PC-3 (cell line): ENCODE measurements at regions not wholly inside any gene's neighbourhood (a gene's known extent, or its start where the extent isn't known, plus 50 kb on each side); places are given as distances from the start of the nearest gene placed in this dataset.
"Not testable (repeated sequence)": the region's sequence is repeated elsewhere in the genome, so short reads cannot be mapped to it uniquely, and the experiment has no call there.

Experiments
- ATAC-seq: fragments of 200-7000 bp; cut with Tn5 transposase; 2 replicates; pipeline ENCODE4 v1.9.1; 2020; ENCODE audit warnings: mild to moderate bottlenecking, moderate library complexity
- BruUV-seq: library from RNA; stranded (reverse); fragments of 400-500 nt; replicated peaks from 2 replicates; lab custom pipeline; 2021; lab: Mats Ljungman, UMichigan
- CTCF ChIA-PET: fragments of 300-600 bp; sonication (Branson Sonifier 250); formaldehyde crosslinking; loops from one replicate; lab custom pipeline; 2022; ENCODE audit warnings: antibody characterized with exemption; lab: Charles Lee
- POLR2A ChIA-PET: fragments of 300-600 bp; sonication (Branson Sonifier 250); formaldehyde crosslinking; loops from one replicate; lab custom pipeline; 2022; ENCODE audit warnings: antibody characterized with exemption; ENCODE audit not compliant: unreplicated experiment; lab: Charles Lee
- DNase-seq: peaks from one replicate; pipeline ENCODE4 v3.0.0-alpha.2; 2015
- H2AFZ ChIP-seq: fragments of 300-600 bp; sonication (generic); 2 replicates; pipeline ENCODE4 v1.6.0; 2016; ENCODE audit warnings: antibody characterized with exemption, low read length
- H3F3A ChIP-seq: fragments of 300-600 bp; sonication (generic); one replicate; pipeline ENCODE4 v1.6.0; 2017; ENCODE audit warnings: antibody characterized with exemption, low read length, control low read depth, mild to moderate bottlenecking; ENCODE audit not compliant: unreplicated experiment
- H3K27ac ChIP-seq: fragments of 300-600 bp; sonication (generic); 2 replicates; pipeline ENCODE4 v1.5.1; 2016; ENCODE audit warnings: mild to moderate bottlenecking, low read length
- H3K27me3 ChIP-seq: fragments of 300-600 bp; sonication (generic); 2 replicates; pipeline ENCODE4 v1.6.1; 2016; ENCODE audit warnings: low read length, mixed read lengths
- H3K36me3 ChIP-seq: fragments of 300-600 bp; sonication (generic); 2 replicates; pipeline ENCODE4 v1.6.1; 2016; ENCODE audit warnings: low read depth, mixed run types, low read length, mixed read lengths
- H3K4me1 ChIP-seq: fragments of 300-600 bp; sonication (generic); 2 replicates; pipeline ENCODE4 v1.5.1; 2016; ENCODE audit warnings: low read length; ENCODE audit not compliant: insufficient read depth
- H3K4me2 ChIP-seq: fragments of 300-600 bp; sonication (generic); 2 replicates; pipeline ENCODE4 v1.6.0; 2016; ENCODE audit warnings: low read length
- H3K4me3 ChIP-seq: fragments of 300-600 bp; sonication (generic); 2 replicates; pipeline ENCODE4 v1.5.1; 2016; ENCODE audit warnings: mild to moderate bottlenecking, low read length, mixed read lengths
- H3K79me2 ChIP-seq: fragments of 300-600 bp; sonication (generic); 2 replicates; pipeline ENCODE4 v1.6.1; 2017; ENCODE audit warnings: low read length, mixed read lengths
- H3K9ac ChIP-seq: fragments of 300-600 bp; sonication (generic); 2 replicates; pipeline ENCODE4 v1.6.0; 2016; ENCODE audit warnings: mild to moderate bottlenecking, low read length
- H3K9me2 ChIP-seq: fragments of 300-600 bp; sonication (generic); replicated peaks from 2 replicates; pipeline ENCODE4 v1.6.1; 2016; ENCODE audit warnings: mixed run types, low read length, mixed read lengths
- H3K9me3 ChIP-seq: fragments of 300-600 bp; sonication (generic); 2 replicates; pipeline ENCODE4 v1.6.1; 2016; ENCODE audit warnings: low read length, mixed read lengths
- H4K20me1 ChIP-seq: fragments of 300-600 bp; sonication (generic); 2 replicates; pipeline ENCODE4 v1.6.1; 2016; ENCODE audit warnings: low read length, mixed read lengths
- CTCF ChIP-seq: fragments of 300-600 bp; sonication (generic); conservative IDR thresholded peaks from 2 replicates; pipeline ENCODE4 v1.5.1; 2017; ENCODE audit warnings: antibody characterized with exemption, low read depth, mild to moderate bottlenecking, low read length
- EZH2 ChIP-seq: fragments of 300-600 bp; sonication (generic); IDR thresholded peaks from one replicate; pipeline ENCODE4 v1.6.1; 2017; ENCODE audit warnings: antibody characterized with exemption, mild to moderate bottlenecking, low read length; ENCODE audit not compliant: unreplicated experiment
- EZH2phosphoT487 ChIP-seq: fragments of 300-600 bp; sonication (generic); IDR thresholded peaks from 2 replicates; pipeline ENCODE4 v1.6.1; 2018; ENCODE audit warnings: mild to moderate bottlenecking, antibody characterized with exemption, low read length, borderline replicate concordance
- intact Hi-C: fragments of 100-400 bp; cut with micrococcal nuclease; formaldehyde crosslinking; loops from 2 replicates; pipeline ENCODE4 v1.9.0; 2023

GRCh38 chr19:30263830-30264381, 108.3 kb upstream of the ZNF536 start:
- DNase-seq, result no peak
- H3K9me2 ChIP-seq, result no peaks in the 10 kb centered on the region
- H3K36me3 ChIP-seq, result no peaks in the 10 kb centered on the region
- intact Hi-C loops, result no loop called here
- H3K4me1 ChIP-seq, result no peaks in the 10 kb centered on the region
- no peaks in the 10 kb centered on the region for H3K9me3 ChIP-seq
- no peak overlapping the region for H3K4me3 ChIP-seq
- H4K20me1 ChIP-seq, result no peaks in the 10 kb centered on the region
- CTCF ChIA-PET, result interaction anchor here (0.6 kb wide), 1 partner anchor 298 kb away, joined by 6 read pairs; no protein-coding TSS in a partner anchor
- TF ChIP-seq CTCF (no peak), EZH2 (no peak), EZH2phosphoT487 (no peak)
- H3K9ac ChIP-seq, result no peak overlapping the region
- peaks cover 24% of the 10 kb centered on the region for H3K27me3 ChIP-seq
- H2AFZ ChIP-seq, result no peak overlapping the region
- no peaks in the 10 kb centered on the region for H3K79me2 ChIP-seq
- H3K27ac ChIP-seq, result no peak overlapping the region
- no peak for ATAC-seq
- no peaks in the 10 kb centered on the region for H3F3A ChIP-seq
- POLR2A ChIA-PET, result no interaction called here
- no TSS peak for BruUV-seq
- H3K4me2 ChIP-seq, result no peak overlapping the region

- peaks cover 41% of the 10 kb centered on the region for H3K27me3 ChIP-seq
- H2AFZ ChIP-seq, H3K9me2 ChIP-seq, POLR2A ChIA-PET, H4K20me1 ChIP-seq, BruUV-seq, CTCF ChIA-PET, H3K4me1 ChIP-seq, H3F3A ChIP-seq, H3K4me3 ChIP-seq, intact Hi-C loops, H3K9ac ChIP-seq, ATAC-seq, H3K36me3 ChIP-seq, H3K4me2 ChIP-seq, H3K27ac ChIP-seq, DNase-seq, H3K9me3 ChIP-seq, H3K79me2 ChIP-seq: not testable (repeated sequence)
Observed at GRCh38 chr19:30265918-30266317, 106.3 kb upstream of the ZNF536 start.

- Histone ChIP-seq H3K79me2 (no peaks in the 10 kb centered on the region), H3K4me1 (no peaks in the 10 kb centered on the region), H3K27me3 (peaks cover 41% of the 10 kb centered on the region), H3K27ac (no peak overlapping the region), H2AFZ (no peak overlapping the region), H3F3A (no peaks in the 10 kb centered on the region), H3K9me2 (no peaks in the 10 kb centered on the region), H3K4me3 (no peak overlapping the region), H3K4me2 (no peak overlapping the region), H3K9me3 (no peaks in the 10 kb centered on the region), H4K20me1 (no peaks in the 10 kb centered on the region), H3K36me3 (no peaks in the 10 kb centered on the region), H3K9ac (no peak overlapping the region)
- DNase-seq, result no peak
- no TSS peak for BruUV-seq
- CTCF ChIA-PET, result no interaction called here
- intact Hi-C loops, result no loop called here
- TF ChIP-seq EZH2, result no peak
- TF ChIP-seq EZH2phosphoT487, result no peak
- ATAC-seq, result no peak
- POLR2A ChIA-PET, result no interaction called here
Observed at GRCh38 chr19:30266687-30267086, 105.5 kb upstream of the ZNF536 start.

- Histone ChIP-seq H3K27ac (no peak overlapping the region), H3K4me2 (no peak overlapping the region), H3K9me2 (no peaks in the 10 kb centered on the region), H3K4me1 (no peaks in the 10 kb centered on the region), H3K4me3 (no peak overlapping the region), H3K27me3 (peaks cover 41% of the 10 kb centered on the region), H3K9me3 (no peaks in the 10 kb centered on the region), H2AFZ (no peak overlapping the region), H3K36me3 (no peaks in the 10 kb centered on the region), H3K79me2 (no peaks in the 10 kb centered on the region), H4K20me1 (no peaks in the 10 kb centered on the region), H3F3A (no peaks in the 10 kb centered on the region), H3K9ac (no peak overlapping the region)
- no TSS peak for BruUV-seq
- CTCF ChIA-PET, result no interaction called here
- ATAC-seq (no peak), DNase-seq (no peak)
- intact Hi-C loops, result no loop called here
- POLR2A ChIA-PET, result no interaction called here
- TF ChIP-seq CTCF, result no peak
- TF ChIP-seq EZH2phosphoT487, result no peak
- TF ChIP-seq EZH2, result no peak
Observed at GRCh38 chr19:30267332-30267731, 104.9 kb upstream of the ZNF536 start.
